ENCODE measurements at regions not wholly inside any gene's neighbourhood (a gene's known extent, or its start where the extent isn't known, plus 50 kb on each side); places are given as distances from the start of the nearest gene placed in this dataset.

DNA sequence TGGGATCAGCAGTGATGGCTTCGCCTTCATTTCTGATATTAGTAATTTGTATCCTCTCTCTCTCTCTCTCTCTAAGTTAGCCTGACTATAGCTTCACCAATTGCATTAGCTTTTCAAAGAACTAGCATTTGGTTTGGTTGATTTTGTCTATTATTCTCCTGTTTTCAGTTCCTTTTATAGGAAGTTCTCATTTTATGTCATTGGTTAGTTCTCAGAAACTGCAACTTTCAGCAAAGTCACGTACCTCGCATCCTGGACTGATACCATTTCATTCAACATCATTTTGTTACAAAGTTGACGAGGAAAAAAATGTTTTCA is 450.8 kb downstream of the EIPR1 start:
- TF ChIP-seq, protein P1, sequence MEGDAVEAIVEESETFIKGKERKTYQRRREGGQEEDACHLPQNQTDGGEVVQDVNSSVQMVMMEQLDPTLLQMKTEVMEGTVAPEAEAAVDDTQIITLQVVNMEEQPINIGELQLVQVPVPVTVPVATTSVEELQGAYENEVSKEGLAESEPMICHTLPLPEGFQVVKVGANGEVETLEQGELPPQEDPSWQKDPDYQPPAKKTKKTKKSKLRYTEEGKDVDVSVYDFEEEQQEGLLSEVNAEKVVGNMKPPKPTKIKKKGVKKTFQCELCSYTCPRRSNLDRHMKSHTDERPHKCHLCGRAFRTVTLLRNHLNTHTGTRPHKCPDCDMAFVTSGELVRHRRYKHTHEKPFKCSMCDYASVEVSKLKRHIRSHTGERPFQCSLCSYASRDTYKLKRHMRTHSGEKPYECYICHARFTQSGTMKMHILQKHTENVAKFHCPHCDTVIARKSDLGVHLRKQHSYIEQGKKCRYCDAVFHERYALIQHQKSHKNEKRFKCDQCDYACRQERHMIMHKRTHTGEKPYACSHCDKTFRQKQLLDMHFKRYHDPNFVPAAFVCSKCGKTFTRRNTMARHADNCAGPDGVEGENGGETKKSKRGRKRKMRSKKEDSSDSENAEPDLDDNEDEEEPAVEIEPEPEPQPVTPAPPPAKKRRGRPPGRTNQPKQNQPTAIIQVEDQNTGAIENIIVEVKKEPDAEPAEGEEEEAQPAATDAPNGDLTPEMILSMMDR (IDR thresholded peaks at IDR 0.05; ENCODE audit: low read depth, low read length): no peak
- no peak for TF ChIP-seq EZH2phosphoT487 (IDR thresholded peaks at IDR 0.05; ENCODE audit: low read depth)
